Upper lobe of left lung (tissue), 4 donors: ENCODE measurements at regions not wholly inside any gene's neighbourhood (a gene's known extent, or its start where the extent isn't known, plus 50 kb on each side); places are given as distances from the start of the nearest gene placed in this dataset.

Experiments used
- CTCF ChIP-seq, 6 experiments: fragments of 450-650 bp in 4 of 6; fragments of 200-600 bp in 2 of 6; sonication (generic) in 2 of 6; IDR thresholded peaks; one replicate each; pipeline ENCODE4 v1.5.1; 2016 to 2019; ENCODE audit warnings: antibody characterized with exemption in 6 of 6
- EP300 ChIP-seq, 4 donors: sonication (generic); formaldehyde crosslinking; IDR thresholded peaks; one replicate each; pipeline ENCODE4 v1.5.1; 2017; ENCODE audit warnings: antibody characterized with exemption in 4 of 4, control low read depth in 2 of 4
- POLR2A ChIP-seq, 4 donors: fragments of 450-650 bp; IDR thresholded peaks; one replicate each; pipeline ENCODE4 v1.5.1; 2016 to 2017; ENCODE audit warnings: antibody characterized with exemption in 4 of 4, mild to moderate bottlenecking in 2 of 4
- POLR2AphosphoS5 ChIP-seq, 2 donors: sonication (generic); formaldehyde crosslinking; IDR thresholded peaks; one replicate each; pipeline ENCODE4 v1.5.1; 2017; ENCODE audit warnings: antibody characterized with exemption in 2 of 2

- TF ChIP-seq CTCF (IDR thresholded peaks at IDR 0.05) (no peak), POLR2A (IDR thresholded peaks at IDR 0.05) (no peak), EP300 (IDR thresholded peaks at IDR 0.05) (no peak), POLR2AphosphoS5 (IDR thresholded peaks at IDR 0.05) (no peak)
These were observed 54.9 kb upstream of the IGSF21 start for GRCh38 chr1:18052671-18053070.
